H1 (cell line): ENCODE measurements at regions not wholly inside any gene's neighbourhood (a gene's known extent, or its start where the extent isn't known, plus 50 kb on each side); places are given as distances from the start of the nearest gene placed in this dataset.

Experiments used
- CTCF ChIA-PET: fragments of 300-600 bp; sonication (Branson Sonifier 250); formaldehyde crosslinking; loops from one replicate; lab custom pipeline; 2021; ENCODE audit not compliant: partially characterized antibody; lab: Charles Lee
- POLR2A ChIA-PET: fragments of 300-600 bp; sonication (Branson Sonifier 250); formaldehyde crosslinking; loops from one replicate; lab custom pipeline; 2021; ENCODE audit warnings: inconsistent platforms; ENCODE audit not compliant: partially characterized antibody; lab: Charles Lee
- DNase-seq, 2 experiments: peaks; one replicate each; pipeline versions ENCODE4 v3.0.0 to v3.0.0-alpha.2; 2010 to 2022; ENCODE audit warnings: low spot score in 2 of 2, low read depth in 1 of 2, mixed read lengths in 1 of 2
- FAIRE-seq: peaks from 2 replicates; lab custom pipeline; 2011; peaks lifted over from hg19 to GRCh38; lab: Jason Lieb, UNC
- H2AFZ ChIP-seq: 2 replicates; pipeline ENCODE4 v1.8.1; 2012; ENCODE audit warnings: low read length, inconsistent platforms
- H2AK5ac ChIP-seq: 2 replicates; pipeline ENCODE4 v1.6.1; 2013; ENCODE audit warnings: low read depth, low read length
- H2BK120ac ChIP-seq: replicated peaks from 2 replicates; pipeline ENCODE3; 2013; ENCODE audit warnings: low read depth, low read length, inconsistent platforms
- H2BK12ac ChIP-seq: 2 replicates; pipeline ENCODE4 v1.6.1; 2013; ENCODE audit warnings: low read depth, low read length
- H2BK15ac ChIP-seq: 2 replicates; pipeline ENCODE4 v1.6.1; 2013; ENCODE audit warnings: low read length
- H2BK20ac ChIP-seq: 2 replicates; pipeline ENCODE4 v1.6.1; 2013; ENCODE audit warnings: low read length
- H2BK5ac ChIP-seq: 2 replicates; pipeline ENCODE4 v1.6.1; 2013; ENCODE audit warnings: low read depth, low read length
- H3K14ac ChIP-seq: 2 replicates; pipeline ENCODE4 v1.6.1; 2013; ENCODE audit warnings: inconsistent platforms; ENCODE audit not compliant: insufficient read length
- H3K18ac ChIP-seq: 2 replicates; pipeline ENCODE4 v1.6.1; 2013; ENCODE audit warnings: low read length; ENCODE audit errors: extremely low read depth
- H3K23ac ChIP-seq: 2 replicates; pipeline ENCODE4 v1.6.1; 2013; ENCODE audit warnings: inconsistent platforms; ENCODE audit not compliant: insufficient read length
- H3K23me2 ChIP-seq: 2 replicates; pipeline ENCODE4 v1.6.1; 2013; ENCODE audit warnings: low read depth, low read length
- H3K27ac ChIP-seq: 2 replicates; pipeline ENCODE4 v1.6.1; 2011; ENCODE audit warnings: low read depth, low read length, inconsistent platforms
- H3K27me3 ChIP-seq, 4 experiments: replicated peaks in 1 of 4; 1 replicate in 1 of 4; 2 replicates in 3 of 4; pipeline versions ENCODE4 v1.6.1 to v1.8.1; 2011 to 2013; ENCODE audit warnings: low read length in 3 of 4, mild to moderate bottlenecking in 3 of 4, inconsistent platforms in 2 of 4, mixed read lengths in 2 of 4, moderate library complexity in 1 of 4; ENCODE audit not compliant: control insufficient read depth in 3 of 4, insufficient read depth in 3 of 4; ENCODE audit errors: extremely low read depth in 1 of 4
- H3K36me3 ChIP-seq, 4 experiments: 2 replicates each; pipeline versions ENCODE4 v1.6.1 to v1.8.1; 2011 to 2013; ENCODE audit warnings: mild to moderate bottlenecking in 4 of 4, low read length in 3 of 4, moderate library complexity in 2 of 4, control low read depth in 1 of 4, inconsistent platforms in 1 of 4; ENCODE audit not compliant: insufficient read depth in 4 of 4, control insufficient read depth in 2 of 4
- H3K4ac ChIP-seq: replicated peaks from 2 replicates; pipeline ENCODE3; 2013; ENCODE audit warnings: low read length, low read depth, mixed read lengths, inconsistent platforms; ENCODE audit not compliant: insufficient read length
- H3K4me1 ChIP-seq, 4 experiments: replicated peaks in 1 of 4; 1 replicate in 1 of 4; 2 replicates in 3 of 4; pipeline versions ENCODE4 v1.6.1 to v1.8.1; 2011 to 2013; ENCODE audit warnings: low read length in 3 of 4, inconsistent platforms in 2 of 4, mixed read lengths in 1 of 4; ENCODE audit not compliant: insufficient read depth in 4 of 4, control insufficient read depth in 3 of 4
- H3K4me2 ChIP-seq, 2 experiments: 2 replicates each; pipeline versions ENCODE4 v1.6.1 to v1.8.1; 2011 to 2013; ENCODE audit warnings: low read depth in 2 of 2, low read length in 2 of 2, control low read depth in 1 of 2, inconsistent platforms in 1 of 2, mild to moderate bottlenecking in 1 of 2; ENCODE audit not compliant: insufficient read depth in 1 of 2
- H3K4me3 ChIP-seq, 4 experiments: fragments of 200-600, 300-600 bp in 1 of 4; sonication (generic), shearing (Covaris generic), sonication (Bioruptor Twin) in 1 of 4; 2 replicates each; pipeline versions ENCODE4 v1.5.1 to v1.8.1; 2011 to 2016; ENCODE audit warnings: low read length in 4 of 4, low read depth in 3 of 4, control low read depth in 2 of 4, inconsistent platforms in 2 of 4, mild to moderate bottlenecking in 2 of 4, mixed read lengths in 1 of 4, moderate library complexity in 1 of 4; ENCODE audit not compliant: insufficient read depth in 2 of 4; ENCODE audit errors: extremely low read depth in 1 of 4
- H3K56ac ChIP-seq: replicated peaks from 2 replicates; pipeline ENCODE3; 2013; ENCODE audit warnings: low read depth, mild to moderate bottlenecking, mixed read lengths, low read length, inconsistent platforms; ENCODE audit not compliant: insufficient read length
- H3K79me1 ChIP-seq: 2 replicates; pipeline ENCODE4 v1.6.1; 2013; ENCODE audit warnings: low read depth, low read length, control low read depth
- H3K79me2 ChIP-seq, 2 experiments: 2 replicates each; pipeline versions ENCODE4 v1.6.1 to v1.8.1; 2012 to 2013; ENCODE audit warnings: low read length in 2 of 2, mild to moderate bottlenecking in 2 of 2, inconsistent platforms in 1 of 2; ENCODE audit not compliant: insufficient read depth in 2 of 2, control insufficient read depth in 1 of 2
- H3K9ac ChIP-seq, 4 experiments: replicated peaks in 1 of 4; 1 replicate in 1 of 4; 2 replicates in 3 of 4; pipeline versions ENCODE4 v1.6.1 to v1.8.1; 2011 to 2013; ENCODE audit warnings: low read depth in 3 of 4, low read length in 3 of 4, control low read depth in 2 of 4, mild to moderate bottlenecking in 2 of 4, moderate library complexity in 2 of 4, inconsistent platforms in 1 of 4; ENCODE audit errors: extremely low read depth in 1 of 4
- H3K9me3 ChIP-seq, 2 experiments: 2 replicates each; pipeline versions ENCODE4 v1.6.1 to v1.8.1; 2012 to 2013; ENCODE audit warnings: mild to moderate bottlenecking in 2 of 2, moderate library complexity in 2 of 2, control low read depth in 1 of 2, inconsistent platforms in 1 of 2, low read depth in 1 of 2, low read length in 1 of 2, mixed read lengths in 1 of 2; ENCODE audit not compliant: insufficient read depth in 2 of 2
- H4K20me1 ChIP-seq, 2 experiments: replicated peaks in 1 of 2; 2 replicates each; pipeline versions ENCODE3 to v1.8.1; 2011 to 2013; ENCODE audit warnings: inconsistent platforms in 2 of 2, low read length in 2 of 2, mild to moderate bottlenecking in 1 of 2; ENCODE audit not compliant: insufficient read depth in 2 of 2, control insufficient read depth in 1 of 2
- H4K5ac ChIP-seq: 2 replicates; pipeline ENCODE4 v1.6.1; 2013; ENCODE audit warnings: low read length, low read depth, mixed read lengths, inconsistent platforms; ENCODE audit not compliant: insufficient read length
- H4K8ac ChIP-seq: 2 replicates; pipeline ENCODE4 v1.8.0; 2013; ENCODE audit warnings: mild to moderate bottlenecking, moderate library complexity, low read length, inconsistent platforms; ENCODE audit not compliant: insufficient read depth; ENCODE audit errors: extremely low read depth
- H4K91ac ChIP-seq: replicated peaks from 2 replicates; pipeline ENCODE3; 2013; ENCODE audit warnings: low read length, mixed read lengths, inconsistent platforms; ENCODE audit not compliant: insufficient read length
- HDAC6 ChIP-seq: IDR thresholded peaks from one replicate; pipeline ENCODE4 v1.7.1; 2012; ENCODE audit warnings: low read depth, mild to moderate bottlenecking, inconsistent platforms, low read length, moderate library complexity
- NANOG ChIP-seq: IDR thresholded peaks from 2 replicates; pipeline ENCODE4 v1.6.1; 2011; ENCODE audit warnings: low read length, low read depth, mild to moderate bottlenecking, inconsistent platforms; ENCODE audit not compliant: insufficient read depth, poor library complexity, severe bottlenecking
- TEAD4 ChIP-seq: IDR thresholded peaks from 2 replicates; pipeline ENCODE4 v1.6.1; 2012; ENCODE audit warnings: low read depth, low read length, inconsistent platforms, mixed read lengths
- WGBS, 2 experiments: shearing (Covaris generic) in 1 of 2; methylation state at CpG; one replicate each; pipeline versions ENCODE4 v1.1.6 to v1.1.7; 2013 to 2015; ENCODE audit warnings: low lambda C conversion rate in 2 of 2, mixed read lengths in 2 of 2, inconsistent platforms in 1 of 2, low coverage in 1 of 2, missing lambda C conversion rate in 1 of 2; ENCODE audit not compliant: insufficient replicate concordance in 2 of 2, insufficient coverage in 1 of 2, insufficient read length in 1 of 2; ENCODE audit errors: extremely low coverage in 1 of 2, missing lambda C conversion rate in 1 of 2; 5-methylcytosine and 5-hydroxymethylcytosine counted together

DNA sequence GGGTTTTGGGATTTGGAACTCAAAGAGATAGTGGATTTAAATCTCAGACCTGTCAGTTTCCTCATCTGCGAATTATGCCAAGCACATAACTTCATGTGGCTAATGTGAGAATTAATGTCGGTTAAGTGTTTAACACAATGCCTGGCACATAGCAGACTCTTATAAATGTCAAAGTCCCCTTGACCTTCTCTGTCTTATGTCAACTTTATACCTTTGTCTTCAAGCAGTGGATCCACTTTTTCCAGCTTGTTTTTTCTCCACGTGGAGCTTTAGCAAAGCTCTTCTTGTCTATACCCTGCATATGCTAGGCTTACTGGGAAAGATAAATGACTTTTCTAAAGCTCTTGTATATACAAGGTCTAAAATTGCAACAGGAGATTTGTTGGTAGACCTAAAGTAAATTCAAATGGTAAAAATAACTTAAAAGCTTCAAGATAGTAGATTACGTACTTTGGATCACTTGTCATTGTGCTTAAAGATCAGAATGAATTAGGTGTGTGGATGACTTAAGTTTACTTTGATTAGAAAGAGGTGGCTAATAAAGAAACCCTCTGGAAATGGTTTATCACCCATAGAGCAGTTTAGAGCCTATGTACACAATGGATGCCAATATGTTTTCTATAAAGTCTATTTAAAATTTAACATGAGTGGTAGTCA, 318.3 kb upstream of the SORL1-AS1 start:
- H2BK20ac ChIP-seq, result no peak overlapping the region
- H3K56ac ChIP-seq, result no peak overlapping the region
- H3K18ac ChIP-seq, result no peak overlapping the region
- no peak overlapping the region for H3K4me3 ChIP-seq
- H3K9ac ChIP-seq, result no peak overlapping the region
- TF ChIP-seq HDAC6 (no peak), NANOG (no peak), TEAD4 (no peak)
- peaks cover 0 to 1% of the 10 kb centered on the region in 2 experiments for H4K20me1 ChIP-seq
- H3K36me3 ChIP-seq, result no peaks in the 10 kb centered on the region
- H2BK15ac ChIP-seq, result no peak overlapping the region
- H2BK12ac ChIP-seq, result no peak overlapping the region
- H3K27ac ChIP-seq, result no peak overlapping the region
- H3K14ac ChIP-seq, result no peak overlapping the region
- no peak overlapping the region for H4K5ac ChIP-seq
- H3K4me1 ChIP-seq, result no peaks in the 10 kb centered on the region
- no peaks in the 10 kb centered on the region; a peak in 1 of 7 replicates for H3K27me3 ChIP-seq
- H2AK5ac ChIP-seq, result no peak overlapping the region
- H3K9me3 ChIP-seq, result no peaks in the 10 kb centered on the region
- ChIA-PET CTCF (interaction anchor here (1.5 kb wide), 1 partner anchor 344 kb away, joined by 3 read pairs; no protein-coding TSS in a partner anchor), POLR2A (no interaction called here)
- H2BK5ac ChIP-seq, result no peak overlapping the region
- no peak overlapping the region for H2BK120ac ChIP-seq
- FAIRE-seq (no peak), DNase-seq (no peak)
- WGBS, 2 experiments, result 90% methylated on average over 4 of the region's 4 CpGs; no CpG with 5 or more reads in 1 of the 2 experiments
- H3K79me2 ChIP-seq, result no peaks in the 10 kb centered on the region
- H3K4me2 ChIP-seq, result no peak overlapping the region
- no peak overlapping the region for H4K91ac ChIP-seq
- no peak overlapping the region for H3K23ac ChIP-seq
- no peak overlapping the region for H4K8ac ChIP-seq
- no peaks in the 10 kb centered on the region for H3K79me1 ChIP-seq
- no peak overlapping the region for H3K4ac ChIP-seq
- no peaks in the 10 kb centered on the region for H3K23me2 ChIP-seq
- H2AFZ ChIP-seq, result no peak overlapping the region
